Anterior cingulate cortex (tissue), 58 donors: ENCODE measurements at regions not wholly inside any gene's neighbourhood (a gene's known extent, or its start where the extent isn't known, plus 50 kb on each side); places are given as distances from the start of the nearest gene placed in this dataset.
A peak's percentile ranks its signal among the peaks of the same experiment; 100 is the strongest.
"Not testable (repeated sequence)": the region's sequence is repeated elsewhere in the genome, so short reads cannot be mapped to it uniquely, and the experiment has no call there.

Experiments used
- DNase-seq, 58 donors: peaks; one replicate each; lab custom pipeline; 2025; lab: John Stamatoyannopoulos, UW

DNA sequence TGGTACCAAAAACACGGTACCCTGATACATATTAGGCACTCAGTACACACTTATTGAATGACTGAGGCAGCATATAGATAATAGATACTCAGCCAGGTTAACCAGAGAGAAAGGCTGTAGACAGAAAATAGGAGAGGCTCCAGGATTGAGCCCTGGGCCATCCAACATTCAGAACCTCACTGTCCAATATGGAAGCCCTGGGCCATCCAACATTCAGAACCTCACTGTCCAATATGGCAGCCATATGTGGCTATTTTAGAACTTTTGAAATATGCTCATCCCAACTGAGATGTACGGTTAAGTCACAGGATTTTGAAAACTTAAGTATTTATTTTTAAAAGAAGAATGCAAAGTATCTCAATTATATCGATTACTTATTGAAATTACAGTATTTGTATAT, 142.5 kb upstream of the ID4 start:
- no peak for DNase-seq

DNA sequence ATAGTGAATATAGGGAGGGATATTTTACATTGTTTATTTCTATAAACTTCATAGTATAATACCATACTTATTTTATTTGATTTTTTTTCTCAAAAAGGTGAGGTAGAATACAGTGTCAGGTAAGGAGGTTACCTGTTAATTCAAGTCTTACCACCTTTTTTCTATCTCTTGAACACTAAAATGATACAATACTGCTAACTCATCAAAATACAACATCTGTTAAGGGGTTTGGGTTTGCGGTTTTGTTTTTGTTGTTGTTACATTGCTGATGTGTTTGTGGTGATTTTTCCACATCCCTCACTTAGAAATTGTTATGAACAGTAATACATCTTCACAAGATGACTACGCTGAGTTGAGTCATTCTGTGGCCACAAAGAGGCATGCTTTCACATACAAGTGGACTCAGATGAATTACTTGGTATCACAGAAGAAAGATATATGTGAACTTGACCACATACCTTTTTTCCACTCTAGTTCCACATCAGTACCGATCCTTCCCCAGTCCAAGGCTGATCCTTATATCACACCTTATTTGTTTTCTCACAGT, 139.4 kb upstream of the ID4 start:
- DNase-seq: no peak

DNA sequence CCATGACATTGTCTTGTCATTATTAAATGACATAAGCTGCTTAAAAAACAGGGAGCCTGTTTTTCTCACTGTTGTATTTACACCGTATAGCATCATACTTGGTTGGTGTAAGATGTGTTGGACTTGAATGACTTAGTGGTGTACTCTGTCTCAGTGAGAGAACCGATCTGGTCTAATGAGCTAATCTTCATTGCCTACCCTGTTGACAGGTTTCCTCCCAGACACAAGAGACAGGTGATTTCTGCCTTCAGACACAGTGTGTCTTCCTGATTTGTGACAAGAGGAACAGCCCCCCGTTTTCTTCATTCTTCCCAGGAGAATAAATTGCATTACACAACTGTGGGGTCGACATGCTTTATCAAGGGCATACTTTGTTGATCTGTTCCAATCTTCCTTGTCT, 137.2 kb upstream of the ID4 start:
- no peak for DNase-seq

DNA sequence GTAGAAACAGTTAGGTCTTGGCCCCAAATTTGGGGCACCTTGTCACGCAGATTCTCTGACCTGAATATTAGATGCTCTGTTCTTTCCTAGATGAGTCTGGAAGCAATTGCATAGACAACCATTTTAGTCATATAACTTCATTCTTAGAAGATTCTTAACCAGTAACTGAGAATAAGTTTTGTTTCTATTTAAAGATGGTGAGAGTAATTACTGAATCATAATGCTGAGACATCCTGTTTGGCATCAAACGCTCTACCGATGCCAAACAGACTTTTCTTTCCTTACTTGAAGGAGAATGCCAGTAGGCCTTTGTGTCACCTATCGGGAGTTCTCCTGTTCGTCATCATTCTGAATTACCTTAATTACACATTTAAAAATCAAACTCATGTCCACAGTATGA, 131.6 kb upstream of the ID4 start:
- no peak for DNase-seq

DNA sequence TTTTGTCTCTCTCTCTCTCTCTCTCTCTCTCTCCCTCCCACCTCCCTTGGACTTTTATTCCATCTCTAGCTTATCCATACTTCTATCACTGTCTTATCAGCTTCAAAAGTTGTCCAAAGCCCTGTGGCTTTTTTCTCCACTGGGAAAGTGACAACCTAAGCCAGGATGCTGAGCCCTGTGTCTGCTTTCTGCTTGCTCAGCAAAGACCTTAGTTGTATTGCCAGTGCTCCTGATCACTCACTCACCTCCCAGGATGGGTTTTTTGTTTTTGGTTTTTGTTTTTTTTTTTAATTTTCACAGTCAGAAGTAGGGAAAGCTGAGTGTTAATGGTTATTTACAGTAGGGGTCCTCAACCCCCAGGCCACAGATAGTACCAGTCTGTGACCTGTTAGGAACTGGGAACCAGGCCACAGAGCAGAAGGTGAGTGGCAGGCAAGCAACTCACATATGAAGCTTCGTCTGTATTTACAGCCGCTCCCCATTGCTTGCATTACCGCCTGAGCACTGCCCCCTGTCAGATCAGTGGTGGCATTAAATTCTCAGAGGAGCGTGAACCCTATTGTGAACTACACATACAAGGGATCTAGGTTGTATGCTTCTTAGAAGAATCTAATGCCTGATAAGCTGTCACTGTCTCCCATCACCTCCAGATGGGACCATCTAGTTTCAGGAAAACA, 125.0 kb upstream of the ID4 start:
- no peak for DNase-seq

DNA sequence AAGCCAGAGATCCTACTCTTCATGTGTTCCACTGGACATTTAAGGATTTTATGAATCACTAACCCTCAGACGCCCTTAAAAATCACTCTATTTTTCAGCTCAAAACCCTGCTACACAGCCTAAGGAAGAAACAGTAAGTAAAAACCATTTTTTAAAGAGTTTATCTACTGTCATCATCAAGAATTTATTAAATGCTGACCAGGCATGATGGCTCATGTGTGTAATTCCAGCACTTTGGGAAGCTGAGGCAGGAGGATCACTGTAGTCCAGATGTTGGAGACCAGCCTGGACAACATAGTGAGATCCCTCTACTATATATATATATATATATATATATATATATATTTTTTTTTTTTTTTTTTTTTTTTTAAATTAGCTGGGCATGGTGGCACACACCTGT, 124.2 kb upstream of the ID4 start:
- no peak for DNase-seq

DNA sequence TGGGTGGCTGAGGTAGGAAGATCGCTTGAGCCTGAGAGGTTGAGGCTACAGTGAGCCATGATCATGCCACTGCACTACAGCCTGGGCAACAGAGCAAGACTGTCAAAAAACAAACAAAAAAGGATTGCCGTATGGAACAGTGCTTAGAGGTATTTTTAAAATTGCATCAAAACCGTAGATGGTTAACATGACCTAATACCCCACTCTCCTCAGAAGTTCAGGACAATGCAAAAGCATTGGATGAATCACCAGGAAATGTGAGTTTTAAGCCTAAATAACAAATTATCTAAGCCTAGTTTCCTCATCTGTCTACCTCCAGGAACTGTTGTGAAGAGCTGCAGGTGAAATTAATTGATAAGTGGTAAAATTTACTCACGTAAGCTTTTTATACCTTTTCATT, 123.8 kb upstream of the ID4 start:
- DNase-seq: no peak

DNA sequence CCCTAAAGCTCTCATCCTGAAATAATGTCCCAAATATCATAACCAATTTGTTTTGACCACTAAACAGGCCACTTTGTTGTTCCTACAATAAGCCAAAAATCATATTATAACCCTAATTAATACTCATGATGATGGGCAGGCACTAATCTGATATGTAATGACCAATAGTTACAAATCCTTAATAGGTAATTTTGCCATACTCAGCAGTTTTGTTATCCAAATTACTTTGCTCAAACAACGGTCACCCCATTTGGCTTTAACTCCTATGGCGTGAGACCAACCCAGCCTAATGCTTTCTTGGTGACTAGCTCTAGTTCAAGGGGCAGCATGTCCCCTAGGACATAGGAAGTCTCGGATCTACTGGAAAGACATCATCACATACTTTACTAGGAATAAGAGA, 123.2 kb upstream of the ID4 start:
- no peak for DNase-seq

DNA sequence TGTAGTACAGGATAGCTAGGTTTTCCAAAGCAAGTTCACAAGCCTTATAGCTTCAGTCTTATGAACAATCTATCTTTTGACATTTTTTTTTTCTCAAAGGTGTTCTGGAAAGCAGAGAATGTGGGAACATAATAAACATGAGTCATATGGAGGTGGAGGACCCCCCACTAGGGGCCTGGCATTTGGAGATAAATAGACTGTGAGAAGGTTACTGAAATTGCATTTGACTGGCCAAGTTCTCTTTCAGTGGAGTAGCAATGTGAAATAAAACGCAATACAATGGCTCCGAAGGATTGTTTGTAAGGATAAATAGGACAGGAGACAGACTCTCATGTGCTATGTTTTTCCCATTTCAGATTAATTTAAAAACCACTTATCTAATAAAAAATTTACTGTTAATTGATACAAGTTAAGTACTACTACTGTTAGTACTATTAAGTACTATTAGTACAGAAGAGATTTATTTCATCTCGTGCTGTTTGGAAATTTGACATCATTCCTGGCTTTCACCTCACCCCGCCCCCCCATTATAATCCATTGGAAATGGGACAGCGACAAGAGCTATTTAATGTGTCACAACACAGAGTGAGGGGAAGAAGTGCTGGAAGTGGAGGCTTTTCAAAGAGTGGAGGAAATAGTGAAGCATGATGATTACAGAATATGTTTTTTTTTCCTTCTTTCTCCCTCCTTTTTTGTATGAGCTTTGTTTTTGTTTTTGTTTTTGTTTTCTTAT, 122.6 kb upstream of the ID4 start:
- no peak for DNase-seq

DNA sequence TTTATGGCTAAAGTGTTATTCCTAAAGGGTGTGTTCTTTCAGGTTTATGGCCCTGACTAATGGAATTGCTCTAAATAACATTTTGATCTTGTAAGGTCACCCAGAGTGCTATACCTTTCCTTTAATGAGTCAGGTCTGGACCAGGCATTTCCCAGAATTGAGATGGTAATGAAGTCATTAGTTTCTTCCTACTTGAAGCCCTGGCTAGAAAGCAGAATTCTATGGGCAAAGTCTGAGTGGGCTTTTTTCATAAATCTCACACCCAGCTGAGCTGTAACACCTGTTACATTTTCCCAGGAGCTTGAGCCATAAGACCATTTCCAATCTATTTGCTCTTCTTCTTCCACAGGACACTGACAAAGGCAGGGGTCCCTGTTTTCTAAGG, 122.0 kb upstream of the ID4 start:
- no peak for DNase-seq

DNA sequence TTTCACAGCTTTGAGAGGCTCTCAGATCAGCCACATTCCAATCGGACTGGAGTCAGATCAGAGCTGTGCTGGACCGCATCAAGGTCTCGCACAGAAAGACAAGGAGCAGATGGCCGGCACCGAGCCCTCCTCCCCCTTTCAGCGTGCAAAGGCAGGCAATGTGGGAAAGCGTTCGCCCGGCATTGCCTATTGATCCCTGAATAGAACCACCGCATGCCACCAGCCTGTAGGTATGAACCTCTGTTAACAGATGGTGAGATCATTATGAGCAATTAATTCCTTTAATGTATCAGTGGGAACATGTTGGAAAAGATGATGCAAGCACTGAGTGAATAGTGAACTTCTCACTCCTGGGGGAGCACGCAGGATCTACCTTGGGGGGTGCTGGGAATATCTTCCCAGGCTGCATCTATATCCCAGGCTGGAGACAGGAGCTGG, 117.5 kb upstream of the ID4 start:
- peak in 1 of 58 donors; percentile 1 for DNase-seq

DNA sequence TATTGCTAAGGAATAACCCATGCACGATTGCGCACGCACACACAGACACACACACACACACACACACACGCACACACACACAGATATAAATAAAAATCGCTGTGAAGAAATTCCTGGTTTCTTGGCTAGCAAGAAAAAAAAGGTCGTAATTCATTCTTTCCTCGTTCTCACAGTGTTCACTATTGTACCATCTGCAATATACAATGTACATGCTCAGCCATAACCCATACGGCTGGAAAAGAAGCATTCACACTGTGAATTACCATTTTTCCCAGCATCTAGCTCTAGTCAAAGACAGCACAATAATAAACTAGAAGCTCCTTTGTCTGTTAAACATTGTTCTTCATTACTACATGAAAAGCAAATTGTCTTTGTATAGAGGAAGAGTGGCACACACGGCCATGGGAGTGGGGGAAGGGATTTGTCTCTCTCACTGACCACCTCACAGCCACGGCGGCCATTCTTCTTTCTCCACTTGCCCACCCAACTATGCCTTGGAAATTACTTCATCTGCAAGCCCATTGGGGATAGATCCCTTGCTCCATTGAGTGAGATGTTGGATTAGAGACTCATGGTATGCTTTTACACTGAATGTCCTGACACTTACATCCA, 115.3 kb upstream of the ID4 start:
- DNase-seq: no peak

DNA sequence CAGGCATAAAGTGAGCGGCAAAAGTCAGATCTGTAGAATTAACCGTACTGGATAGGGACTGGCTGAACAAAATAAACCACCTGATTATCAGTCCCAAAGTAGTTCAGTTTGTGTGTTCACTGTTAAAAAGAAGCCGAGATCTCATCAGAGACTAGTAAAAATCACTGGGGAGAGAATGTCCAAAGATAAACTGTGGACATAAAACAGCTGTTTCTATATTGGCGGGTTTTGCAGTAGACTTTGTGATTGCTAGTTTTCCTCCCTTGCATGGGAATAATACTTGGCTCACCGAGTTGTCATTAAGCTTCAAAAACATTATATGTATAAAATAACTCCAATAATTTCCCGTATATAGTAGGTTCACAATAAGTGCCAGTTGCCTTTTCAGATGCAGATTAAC, 114.2 kb upstream of the ID4 start:
- no peak for DNase-seq

DNA sequence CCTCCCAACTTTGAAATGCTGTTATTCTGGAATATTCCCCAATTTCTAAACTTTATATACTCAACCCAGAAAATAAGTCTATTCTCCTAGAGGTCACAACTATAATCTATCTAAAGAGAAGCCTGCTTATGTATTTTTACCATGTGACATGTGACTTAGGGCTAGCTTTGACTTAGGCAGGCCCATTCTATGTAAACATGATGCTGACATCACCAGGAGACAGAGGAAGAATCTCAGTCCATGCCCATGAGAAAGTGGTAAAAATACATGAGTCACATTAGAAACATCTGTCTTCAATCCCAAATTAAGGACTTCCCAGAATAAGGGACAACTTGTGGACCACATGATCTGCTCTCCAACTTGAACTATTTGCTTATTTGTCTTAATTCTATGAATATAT, 113.6 kb upstream of the ID4 start:
- DNase-seq: no peak

DNA sequence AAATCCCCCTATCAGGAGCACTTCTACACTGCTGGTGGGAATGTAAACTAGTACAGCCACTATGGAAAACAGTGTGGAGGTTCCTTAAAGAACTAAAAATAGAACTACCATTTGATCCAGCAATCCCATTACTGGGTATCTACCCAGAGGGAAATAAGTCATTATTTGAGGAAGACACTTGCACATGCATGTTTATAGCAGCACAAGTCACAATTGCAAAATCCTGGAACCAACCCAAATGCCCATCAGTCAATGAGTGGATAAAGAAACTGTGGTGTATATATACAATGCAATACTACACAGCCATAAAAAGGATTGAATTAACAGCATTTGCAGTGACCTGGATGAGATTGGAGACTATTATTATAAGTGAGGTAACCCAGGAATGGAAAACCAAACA, 111.7 kb upstream of the ID4 start:
- not testable (repeated sequence) for DNase-seq

DNA sequence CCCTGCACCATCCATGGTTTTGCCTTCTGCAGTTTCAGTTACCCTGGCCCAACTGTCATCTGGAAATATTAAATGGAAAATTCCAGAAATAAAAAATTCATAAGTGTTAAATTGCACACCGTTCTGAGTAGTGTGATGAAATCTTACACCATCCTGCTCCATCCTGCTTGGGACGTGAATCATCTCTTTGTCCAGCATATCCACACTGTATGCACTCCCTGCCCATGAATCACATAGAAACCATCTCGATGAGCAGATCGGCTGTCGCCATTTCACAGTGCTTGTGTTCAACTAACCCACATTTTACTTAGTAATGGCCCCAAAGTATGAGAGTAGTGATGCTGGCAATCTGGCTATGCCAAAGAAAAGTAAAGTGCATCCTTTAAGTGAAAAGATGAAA, 105.9 kb upstream of the ID4 start:
- DNase-seq: no peak

DNA sequence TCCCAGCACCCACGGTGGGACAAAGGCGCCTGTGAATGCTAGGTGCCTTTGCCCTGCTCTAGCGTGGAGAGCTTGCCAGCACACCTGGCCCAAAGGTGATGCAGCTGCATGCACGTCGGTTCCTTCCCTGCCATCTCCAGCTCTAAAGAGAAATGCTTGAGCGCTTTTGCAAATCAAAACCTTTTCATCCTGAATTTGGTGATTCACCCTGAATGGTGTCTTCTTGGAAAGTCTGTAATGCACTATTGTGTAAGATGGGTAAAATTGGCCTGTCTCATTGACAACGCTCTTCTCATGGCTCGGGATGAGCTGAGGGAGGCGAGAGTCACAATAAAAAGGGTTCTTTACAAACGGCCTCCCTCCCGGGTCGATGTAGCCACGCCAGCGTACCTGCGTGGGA, 103.1 kb upstream of the ID4 start:
- no peak for DNase-seq

DNA sequence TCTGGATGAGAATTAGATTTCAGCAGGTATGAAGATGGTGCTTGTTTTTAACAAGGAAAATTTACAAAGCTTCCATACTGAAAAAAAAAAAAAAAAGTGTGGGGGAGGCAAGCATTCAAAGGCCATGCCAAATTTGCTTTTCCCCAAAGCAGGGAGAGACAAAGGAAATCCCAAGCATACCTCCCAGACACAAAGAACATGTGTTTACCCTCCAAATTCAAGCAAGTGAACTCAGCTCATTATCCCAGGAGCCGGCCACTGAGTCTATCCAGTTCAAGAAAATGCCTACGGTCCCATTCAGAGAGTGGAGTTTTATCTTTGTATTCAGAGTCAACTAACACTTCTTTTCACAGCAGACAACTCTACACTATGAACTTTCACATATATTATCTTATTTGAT, 102.7 kb upstream of the ID4 start:
- no peak for DNase-seq

DNA sequence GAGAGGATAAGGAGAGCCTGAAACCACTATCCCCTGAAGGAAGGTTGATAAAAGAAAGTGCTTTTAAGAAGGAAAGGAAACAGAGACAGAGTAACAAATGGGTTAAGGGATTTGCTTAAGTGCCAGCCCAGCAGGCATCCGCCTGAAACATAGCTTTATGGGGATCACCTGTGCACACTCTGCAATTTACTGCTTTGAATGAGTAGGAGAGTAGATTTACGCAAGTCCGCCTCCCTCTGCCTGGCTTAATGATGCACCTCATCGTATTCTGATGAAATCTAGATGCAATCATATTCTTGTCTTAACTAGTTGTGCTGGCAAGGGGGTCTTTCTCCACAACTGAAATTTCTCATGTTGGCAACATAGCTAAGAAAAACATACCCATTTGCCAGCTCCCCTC, 101.1 kb upstream of the ID4 start:
- no peak for DNase-seq

DNA sequence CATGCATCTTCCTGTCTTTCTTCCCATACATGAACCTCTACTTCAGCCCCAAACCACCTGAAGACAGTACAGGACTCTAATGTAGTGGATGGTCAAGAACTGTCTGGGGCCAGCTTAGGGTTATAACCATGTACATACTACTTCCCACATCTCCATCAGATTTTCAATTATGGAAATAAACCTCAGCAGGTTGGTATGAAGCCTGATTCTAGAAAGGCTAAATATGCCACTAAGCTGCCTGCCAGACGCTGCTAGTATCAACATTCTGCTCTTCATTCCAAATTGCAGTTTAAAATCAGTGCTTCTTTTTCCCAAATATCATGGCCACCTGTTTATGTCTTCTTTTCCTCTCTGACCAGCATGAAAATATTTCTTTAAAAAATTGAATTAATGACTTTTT, 99.2 kb upstream of the ID4 start:
- DNase-seq: no peak

DNA sequence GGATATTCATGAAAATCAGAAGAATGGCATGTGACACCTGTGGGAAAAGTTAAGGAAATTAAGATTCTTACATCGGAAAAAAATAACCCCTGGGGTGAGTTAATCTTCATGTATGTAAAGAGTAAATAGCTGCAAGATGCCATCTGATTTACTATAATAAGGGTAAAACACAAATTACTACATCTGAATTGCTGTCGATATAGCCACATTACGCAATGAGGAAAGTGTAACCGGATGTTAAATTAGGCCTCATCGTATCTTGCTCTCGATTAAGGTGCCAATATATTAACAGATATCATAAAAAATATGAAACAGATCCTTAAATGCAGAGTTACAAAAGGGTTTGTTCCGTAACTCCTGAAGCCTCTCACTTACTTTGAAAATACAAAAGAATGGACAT, 87.4 kb upstream of the ID4 start:
- no peak for DNase-seq

DNA sequence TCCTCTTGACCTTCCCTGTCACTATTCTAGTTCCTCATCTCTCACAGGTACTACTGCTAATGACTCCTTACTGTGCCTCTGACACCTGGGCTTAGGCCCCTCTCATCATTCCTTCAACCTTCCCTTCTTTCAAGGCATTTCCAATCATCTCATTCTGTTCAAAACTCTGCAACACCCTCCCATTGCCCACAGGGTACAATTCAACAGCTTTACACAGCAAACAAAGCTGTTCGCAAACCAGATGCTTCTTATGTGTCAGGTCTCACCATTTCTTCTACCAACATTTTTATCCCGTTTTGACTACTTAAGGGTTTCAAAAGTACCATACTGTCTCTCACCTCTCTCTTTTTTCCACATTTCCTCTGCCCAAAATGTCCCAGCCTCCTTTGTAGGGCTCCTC, 84.4 kb upstream of the ID4 start:
- DNase-seq: no peak
